HEK293T (cell line): ENCODE measurements at regions not wholly inside any gene's neighbourhood (a gene's known extent, or its start where the extent isn't known, plus 50 kb on each side); places are given as distances from the start of the nearest gene placed in this dataset.

Source experiments
- CTCF ChIA-PET: fragments of 350-600 bp; formaldehyde crosslinking; extraction: SDS; loops from one replicate; lab custom pipeline; 2021; ENCODE audit warnings: antibody characterized with exemption, inconsistent platforms; lab: Yijun Ruan, JAX
- POLR2A ChIA-PET: fragments of 350-600 bp; formaldehyde crosslinking; extraction: SDS; loops from one replicate; lab custom pipeline; 2020; ENCODE audit warnings: antibody characterized with exemption, inconsistent platforms; lab: Yijun Ruan, JAX
- DNase-seq: peaks from one replicate; pipeline ENCODE4 v3.0.0; 2012; ENCODE audit warnings: mixed read lengths; ENCODE audit errors: extremely low spot score
- ARNT ChIP-seq: fragments of 450-650 bp; IDR thresholded peaks from 2 replicates; pipeline ENCODE4 v1.6.1; 2017; ENCODE audit warnings: mild to moderate bottlenecking
- BHLHE40 ChIP-seq: fragments of 450-650 bp; IDR thresholded peaks from 2 replicates; pipeline ENCODE4 v1.6.1; 2016; ENCODE audit warnings: mild to moderate bottlenecking, moderate library complexity, borderline replicate concordance
- CTBP1 ChIP-seq: fragments of 450-650 bp; IDR thresholded peaks from 2 replicates; pipeline ENCODE4 v1.6.1; 2016; ENCODE audit warnings: borderline replicate concordance
- ELF4 ChIP-seq: fragments of 450-650 bp; IDR thresholded peaks from 2 replicates; pipeline ENCODE4 v1.6.1; 2017; ENCODE audit warnings: antibody characterized with exemption
- FOXA1 ChIP-seq: fragments of 450-650 bp; IDR thresholded peaks from 2 replicates; pipeline ENCODE4 v1.6.1; 2016; ENCODE audit warnings: mild to moderate bottlenecking
- FOXK2 ChIP-seq: fragments of 450-650 bp; IDR thresholded peaks from 2 replicates; pipeline ENCODE4 v1.6.1; 2016; ENCODE audit warnings: mild to moderate bottlenecking
- FOXM1 ChIP-seq: fragments of 450-650 bp; IDR thresholded peaks from 2 replicates; pipeline ENCODE4 v1.6.1; 2017; ENCODE audit warnings: mild to moderate bottlenecking, borderline replicate concordance
- HDGF ChIP-seq: fragments of 450-650 bp; IDR thresholded peaks from 2 replicates; pipeline ENCODE4 v1.6.1; 2017; ENCODE audit warnings: antibody characterized with exemption, borderline replicate concordance
- L3MBTL2 ChIP-seq: fragments of 450-650 bp; conservative IDR thresholded peaks from 2 replicates; pipeline ENCODE4 v1.6.1; 2016; ENCODE audit warnings: mild to moderate bottlenecking
- LEF1 ChIP-seq: fragments of 450-650 bp; IDR thresholded peaks from 2 replicates; pipeline ENCODE4 v1.6.1; 2017; ENCODE audit warnings: mild to moderate bottlenecking, borderline replicate concordance
- NFRKB ChIP-seq: fragments of 450-650 bp; IDR thresholded peaks from 2 replicates; pipeline ENCODE4 v1.6.1; 2016; ENCODE audit warnings: mild to moderate bottlenecking, moderate library complexity
- PKNOX1 ChIP-seq: fragments of 450-650 bp; IDR thresholded peaks from 2 replicates; pipeline ENCODE4 v1.6.1; 2016
- SP1 ChIP-seq: fragments of 450-650 bp; IDR thresholded peaks from 2 replicates; pipeline ENCODE4 v1.6.1; 2017
- SUZ12 ChIP-seq: fragments of 450-650 bp; IDR thresholded peaks from 2 replicates; pipeline ENCODE4 v1.6.1; 2016; ENCODE audit warnings: mild to moderate bottlenecking
- TARDBP ChIP-seq: fragments of 450-650 bp; IDR thresholded peaks from 2 replicates; pipeline ENCODE4 v1.6.1; 2016
- ZNF384 ChIP-seq: fragments of 450-650 bp; IDR thresholded peaks from 2 replicates; pipeline ENCODE4 v1.6.1; 2016

GRCh38 chr17:69637446-69638156, 223.1 kb downstream of the MAP2K6 start:
- ChIA-PET CTCF (no interaction called here), POLR2A (interaction anchor here (1.0 kb wide), 1 partner anchor 30 kb away, joined by 3 read pairs; no protein-coding TSS in a partner anchor)
- no peak for DNase-seq
- TF ChIP-seq FOXM1: no peak
- TF ChIP-seq NFRKB: no peak
- no peak for TF ChIP-seq ZNF384
- TF ChIP-seq FOXK2: no peak
- no peak for TF ChIP-seq LEF1
- no peak for TF ChIP-seq CTBP1
- TF ChIP-seq FOXA1: no peak
- no peak for TF ChIP-seq ARNT
- no peak for TF ChIP-seq HDGF

GRCh38 chr17:69639096-69639495, 224.6 kb downstream of the MAP2K6 start:
- ChIA-PET POLR2A (no interaction called here), CTCF (no interaction called here)
- TF ChIP-seq ZNF384 (no peak), FOXK2 (no peak), LEF1 (no peak), ELF4 (no peak), TARDBP (no peak), NFRKB (no peak), PKNOX1 (no peak), FOXM1 (no peak), L3MBTL2 (no peak), FOXA1 (no peak), SUZ12 (no peak), ARNT (no peak), SP1 (no peak), HDGF (no peak), CTBP1 (no peak), BHLHE40 (no peak)
- DNase-seq: no peak

- no peak for DNase-seq
- no peak for TF ChIP-seq HDGF
- no peak for TF ChIP-seq FOXK2
- no peak for TF ChIP-seq FOXA1
- POLR2A ChIA-PET: no interaction called here
- CTCF ChIA-PET: no interaction called here
Measured at GRCh38 chr17:69640073-69640472, 225.6 kb downstream of the MAP2K6 start.

GRCh38 chr17:69643686-69644085, 229.2 kb downstream of the MAP2K6 start:
- ChIA-PET POLR2A (no interaction called here), CTCF (no interaction called here)
- DNase-seq: no peak
- no peak for TF ChIP-seq ARNT
- no peak for TF ChIP-seq LEF1

- no peak for DNase-seq
- POLR2A ChIA-PET: no interaction called here
- TF ChIP-seq SP1 (no peak), CTBP1 (no peak), ELF4 (no peak), L3MBTL2 (no peak)
- CTCF ChIA-PET: no interaction called here
Measured at GRCh38 chr17:69646729-69647128, 232.2 kb downstream of the MAP2K6 start.

GRCh38 chr17:69650881-69651280, 236.4 kb downstream of the MAP2K6 start:
- POLR2A ChIA-PET: no interaction called here
- CTCF ChIA-PET: no interaction called here
- TF ChIP-seq SUZ12 (no peak), HDGF (no peak), BHLHE40 (no peak), ARNT (no peak), FOXA1 (no peak), ZNF384 (no peak), NFRKB (no peak), SP1 (no peak), CTBP1 (no peak), ELF4 (no peak), PKNOX1 (no peak), TARDBP (no peak), L3MBTL2 (no peak), FOXK2 (no peak), LEF1 (no peak)
- no peak for DNase-seq

- no peak for DNase-seq
- POLR2A ChIA-PET: no interaction called here
- TF ChIP-seq TARDBP: no peak
- CTCF ChIA-PET: no interaction called here
Measured at GRCh38 chr17:69651921-69652320, 237.4 kb downstream of the MAP2K6 start.
